ENCODE measurements at regions not wholly inside any gene's neighbourhood (a gene's known extent, or its start where the extent isn't known, plus 50 kb on each side); places are given as distances from the start of the nearest gene placed in this dataset.

- no peak for DNase-seq (ENCODE audit: low spot score)
Observed at GRCh38 chr3:22893101-22893500, 310.0 kb upstream of the UBE2E2 start.

GRCh38 chr3:22893644-22894325, 309.3 kb upstream of the UBE2E2 start:
- DNase-seq (ENCODE audit: low spot score), result no peak

- DNase-seq (ENCODE audit: low spot score), result no peak
Observed at GRCh38 chr3:22894865-22895264, 308.3 kb upstream of the UBE2E2 start.

GRCh38 chr3:22895671-22896070, 307.5 kb upstream of the UBE2E2 start:
- DNase-seq (ENCODE audit: low spot score), result no peak

DNA sequence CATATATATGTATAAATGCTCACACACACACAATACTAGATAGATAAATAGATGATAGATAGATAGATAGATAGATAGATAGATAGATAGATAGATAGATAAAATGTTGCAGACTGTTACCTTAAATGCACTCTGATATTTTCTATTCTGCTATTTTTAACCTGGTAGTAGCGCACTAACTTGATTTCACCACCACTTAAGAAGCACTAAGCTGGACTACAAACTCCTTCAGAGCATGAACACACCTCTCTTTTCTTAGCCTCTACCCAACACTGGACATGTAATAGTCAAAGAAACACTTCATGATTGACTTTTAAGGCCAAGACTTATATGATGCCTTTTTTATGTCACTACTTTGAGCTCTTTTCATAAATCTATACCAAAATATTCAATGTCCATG, 304.6 kb upstream of the UBE2E2 start:
- DNase-seq (ENCODE audit: low spot score), result no peak

- DNase-seq (ENCODE audit: low spot score), result no peak
Observed at GRCh38 chr3:22899441-22899840, 303.7 kb upstream of the UBE2E2 start.

- DNase-seq (ENCODE audit: low spot score), result no peak
Observed at GRCh38 chr3:22900296-22900695, 302.8 kb upstream of the UBE2E2 start.

DNA sequence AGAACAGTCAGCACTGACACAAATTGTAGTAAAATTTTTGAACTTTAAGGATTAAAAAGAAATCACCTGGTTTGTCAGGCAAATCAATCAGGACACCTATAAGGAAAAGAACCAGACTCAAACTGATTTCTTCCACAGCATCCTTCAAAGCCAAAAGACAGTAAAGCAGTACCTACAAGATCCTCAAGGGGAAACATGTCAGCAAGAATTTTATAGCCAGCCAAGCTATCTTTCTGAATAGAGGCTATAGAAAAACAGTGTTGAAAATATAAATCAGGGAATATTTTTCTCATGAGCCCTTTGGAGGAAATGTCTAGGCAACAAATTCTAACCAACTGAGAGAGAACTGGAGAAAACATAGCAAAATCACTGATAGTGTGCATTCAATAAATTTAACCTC, 301.4 kb upstream of the UBE2E2 start:
- DNase-seq (ENCODE audit: low spot score), result no peak

GRCh38 chr3:22907161-22907780, 295.9 kb upstream of the UBE2E2 start:
- DNase-seq (ENCODE audit: low spot score), result peak; percentile 16

GRCh38 chr3:22907796-22908195, 295.3 kb upstream of the UBE2E2 start:
- DNase-seq (ENCODE audit: low spot score), result peak; percentile 5

- no peak for DNase-seq (ENCODE audit: low spot score)
Observed at GRCh38 chr3:22908989-22909507, 294.1 kb upstream of the UBE2E2 start.

GRCh38 chr3:22916933-22917332, 286.2 kb upstream of the UBE2E2 start:
- no peak for DNase-seq (ENCODE audit: low spot score)

- DNase-seq (ENCODE audit: low spot score), result no peak
Observed at GRCh38 chr3:22920006-22920405, 283.1 kb upstream of the UBE2E2 start.

GRCh38 chr3:22922317-22922716, 280.8 kb upstream of the UBE2E2 start:
- DNase-seq (ENCODE audit: low spot score), result peak; percentile 21

GRCh38 chr3:22923711-22924110, 279.4 kb upstream of the UBE2E2 start:
- no peak for DNase-seq (ENCODE audit: low spot score)

GRCh38 chr3:22928216-22929110, 274.7 kb upstream of the UBE2E2 start:
- no peak for DNase-seq (ENCODE audit: low spot score)

DNA sequence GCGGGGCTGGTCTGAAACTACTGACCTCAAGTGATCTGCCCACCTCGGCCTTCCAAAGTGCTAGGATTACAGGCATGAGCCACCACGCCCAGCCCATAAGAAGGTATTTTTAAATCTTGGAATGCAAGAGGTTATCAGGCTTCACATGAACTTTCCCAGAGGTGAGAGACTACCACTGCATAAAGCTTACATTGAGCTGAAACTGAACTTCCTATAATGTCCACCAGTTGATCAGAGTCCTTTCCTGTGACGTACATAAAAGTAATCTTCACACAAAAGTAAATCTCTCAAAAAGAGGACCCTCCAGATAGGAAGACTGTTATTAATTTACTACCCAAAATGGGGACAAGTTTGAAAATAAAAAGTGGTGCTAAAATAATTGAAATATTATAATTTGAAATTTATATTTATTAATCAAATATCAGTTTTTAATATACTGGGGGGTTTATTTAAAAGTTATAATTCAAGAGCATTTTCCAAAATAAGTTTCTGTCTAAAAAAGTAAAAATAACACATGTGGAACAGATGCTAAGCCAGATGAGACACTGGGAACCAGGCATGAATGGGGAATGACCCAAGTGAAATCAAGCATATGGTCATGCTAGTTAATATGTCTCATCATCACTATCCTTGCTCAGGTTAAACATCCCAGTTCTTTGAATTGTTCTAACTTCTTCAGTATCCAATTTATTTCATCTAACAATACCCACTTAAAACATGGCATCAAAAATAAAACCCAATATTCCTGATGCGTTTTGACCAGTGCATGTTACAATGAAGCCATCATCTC, 269.9 kb upstream of the UBE2E2 start:
- DNase-seq (ENCODE audit: low spot score), result no peak

DNA sequence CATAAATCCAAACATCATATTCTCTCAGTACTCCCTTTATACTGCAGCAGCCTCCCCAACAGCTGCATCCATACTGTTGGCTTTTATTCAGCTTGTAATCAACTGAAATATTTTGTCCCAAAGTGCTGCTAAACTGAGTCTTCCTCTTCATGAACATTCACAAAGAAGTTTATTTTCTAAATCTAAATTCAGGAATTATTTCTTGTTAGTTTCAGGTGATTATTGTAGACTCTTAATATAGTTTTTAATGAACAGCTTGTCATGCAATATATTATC, 269.3 kb upstream of the UBE2E2 start:
- DNase-seq (ENCODE audit: low spot score), result no peak

DNA sequence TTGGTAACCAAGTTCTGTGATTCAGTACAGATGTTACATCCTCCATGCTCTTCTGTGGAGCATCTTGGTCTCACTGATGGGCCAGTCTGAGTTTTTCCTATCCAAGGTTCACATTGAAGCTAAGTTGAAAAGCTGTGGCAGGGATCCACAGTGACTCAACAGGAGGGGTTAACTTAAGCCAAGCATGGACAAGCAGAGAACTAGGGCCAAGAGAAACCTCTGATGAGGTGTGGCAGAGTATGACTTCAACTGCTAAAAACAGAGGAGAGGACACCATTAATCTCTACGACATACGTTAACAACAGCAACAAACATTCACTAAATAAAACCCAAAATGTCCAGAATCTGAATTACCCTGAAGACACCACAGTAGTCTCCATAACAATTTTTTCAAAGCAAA, 268.1 kb upstream of the UBE2E2 start:
- no peak for DNase-seq (ENCODE audit: low spot score)

DNA sequence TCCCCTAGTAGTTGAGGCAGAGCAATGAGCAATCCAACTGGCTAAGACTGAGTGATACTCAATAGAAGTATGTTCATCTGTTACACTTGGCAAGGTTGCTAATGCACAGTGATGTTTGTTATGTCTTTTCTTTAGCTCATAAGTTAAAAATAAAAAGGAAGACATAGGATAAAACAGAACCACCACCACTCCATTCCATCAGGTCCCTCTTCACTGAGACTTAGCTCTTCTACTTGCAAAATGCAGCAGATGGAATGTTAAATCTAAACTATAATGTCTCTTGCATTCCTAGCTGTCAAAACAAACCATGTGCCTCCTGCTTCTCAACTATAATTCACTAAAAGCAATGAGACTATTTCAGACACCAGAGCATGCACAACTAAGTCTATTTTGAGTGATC, 265.6 kb upstream of the UBE2E2 start:
- DNase-seq (ENCODE audit: low spot score), result no peak

GRCh38 chr3:22938739-22939138, 264.4 kb upstream of the UBE2E2 start:
- DNase-seq (ENCODE audit: low spot score), result no peak

DNA sequence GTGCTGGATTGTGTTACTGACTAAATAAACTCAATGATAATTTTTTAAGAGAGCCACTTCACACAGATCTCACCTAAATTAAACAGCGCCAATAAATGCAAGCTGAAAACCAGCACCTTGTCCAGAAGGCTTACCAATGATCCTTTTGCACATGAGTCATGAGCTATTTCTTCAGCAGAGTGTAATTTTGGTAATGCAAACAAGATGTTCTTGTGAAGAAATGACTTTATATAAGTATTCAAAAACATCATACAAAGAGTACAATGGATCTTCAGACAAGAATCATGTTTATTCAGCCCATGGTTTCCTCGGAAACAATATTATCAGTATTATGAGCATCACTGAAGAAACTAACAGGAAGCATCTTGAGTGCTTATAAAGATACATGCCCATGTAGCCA, 263.8 kb upstream of the UBE2E2 start:
- DNase-seq (ENCODE audit: low spot score), result no peak
